Kidney epithelial cell (primary cell): ENCODE measurements at regions not wholly inside any gene's neighbourhood (a gene's known extent, or its start where the extent isn't known, plus 50 kb on each side); places are given as distances from the start of the nearest gene placed in this dataset.
"Not testable (repeated sequence)": the region's sequence is repeated elsewhere in the genome, so short reads cannot be mapped to it uniquely, and the experiment has no call there.

ENCODE experiments used
- DNase-seq: peaks from one replicate; pipeline ENCODE4 v3.0.0-alpha.2; 2010; ENCODE audit warnings: low read depth
- H3K27me3 ChIP-seq: 2 replicates; pipeline ENCODE4 v1.6.0; 2011; ENCODE audit warnings: low read length; ENCODE audit not compliant: control insufficient read depth, insufficient read depth
- H3K36me3 ChIP-seq: 2 replicates; pipeline ENCODE4 v1.5.1; 2011; ENCODE audit warnings: low read length; ENCODE audit not compliant: control insufficient read depth, insufficient read depth
- H3K4me3 ChIP-seq: 2 replicates; pipeline ENCODE4 v1.5.1; 2011; ENCODE audit warnings: low read depth, mild to moderate bottlenecking, control low read depth, low read length
- CTCF ChIP-seq: IDR thresholded peaks from 2 replicates; pipeline ENCODE4 v1.5.1; 2011; ENCODE audit warnings: mild to moderate bottlenecking, moderate library complexity, low read length, control low read depth, inconsistent platforms; ENCODE audit not compliant: insufficient read depth, poor library complexity, severe bottlenecking

- H3K36me3 ChIP-seq = no peaks in the 10 kb centered on the region
- DNase-seq = no peak
- H3K4me3 ChIP-seq = no peak overlapping the region
- H3K27me3 ChIP-seq = no peaks in the 10 kb centered on the region
- no peak for TF ChIP-seq CTCF
These were observed 291.3 kb downstream of the GUCY2F start for GRCh38 chrX:109190542-109190941.

- H3K27me3 ChIP-seq = no peaks in the 10 kb centered on the region
- H3K36me3 ChIP-seq = no peaks in the 10 kb centered on the region
- no peak overlapping the region for H3K4me3 ChIP-seq
- DNase-seq = no peak
- TF ChIP-seq CTCF = no peak
These were observed 294.3 kb downstream of the GUCY2F start for GRCh38 chrX:109187473-109188168.

- TF ChIP-seq CTCF = no peak
- no peak overlapping the region for H3K4me3 ChIP-seq
- no peaks in the 10 kb centered on the region for H3K36me3 ChIP-seq
- DNase-seq = no peak
- H3K27me3 ChIP-seq = no peaks in the 10 kb centered on the region
These were observed 294.9 kb downstream of the GUCY2F start for GRCh38 chrX:109186939-109187338.

GRCh38 chrX:109184506-109185139 lies 297.3 kb downstream of the GUCY2F start:
- Histone ChIP-seq H3K27me3 (no peaks in the 10 kb centered on the region), H3K4me3 (no peak overlapping the region), H3K36me3 (no peaks in the 10 kb centered on the region)
- TF ChIP-seq CTCF = no peak
- no peak for DNase-seq

GRCh38 chrX:109172091-109172602 lies 309.7 kb downstream of the GUCY2F start:
- Histone ChIP-seq H3K36me3 (no peaks in the 10 kb centered on the region), H3K4me3 (no peak overlapping the region), H3K27me3 (no peaks in the 10 kb centered on the region)
- no peak for DNase-seq
- TF ChIP-seq CTCF = no peak

- Histone ChIP-seq H3K4me3 (no peak overlapping the region), H3K27me3 (no peaks in the 10 kb centered on the region), H3K36me3 (no peaks in the 10 kb centered on the region)
- TF ChIP-seq CTCF = no peak
- DNase-seq = no peak
These were observed 326.7 kb downstream of the GUCY2F start for GRCh38 chrX:109155161-109155560.

GRCh38 chrX:109144173-109144572 lies 337.7 kb downstream of the GUCY2F start:
- not testable (repeated sequence) for H3K4me3 ChIP-seq, DNase-seq, H3K36me3 ChIP-seq, H3K27me3 ChIP-seq
